ENCODE measurements at regions not wholly inside any gene's neighbourhood (a gene's known extent, or its start where the extent isn't known, plus 50 kb on each side); places are given as distances from the start of the nearest gene placed in this dataset.
A peak's percentile ranks its signal among the peaks of the same experiment; 100 is the strongest.

GRCh38 chr15:38862099-38862498 is 297.5 kb upstream of the RASGRP1 start:
- ATAC-seq, result no peak

DNA sequence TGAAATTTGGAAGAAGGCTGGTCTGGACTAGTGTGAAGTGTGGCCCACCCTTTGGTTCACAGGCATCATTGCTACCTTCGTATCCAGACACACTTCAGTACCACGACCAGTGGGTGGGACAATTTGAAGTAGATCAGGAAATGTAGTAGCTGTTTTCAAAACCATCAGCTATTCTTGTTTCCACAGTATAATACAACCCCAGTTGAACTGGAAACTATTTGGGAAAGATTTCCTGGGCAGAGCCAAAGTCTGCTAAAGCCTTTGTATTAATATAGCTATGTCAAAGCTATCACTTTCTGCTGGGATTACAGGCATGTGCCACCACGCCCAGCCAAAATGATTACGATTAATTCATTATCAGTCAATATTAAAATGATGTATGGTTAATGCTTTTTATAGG is 298.8 kb upstream of the RASGRP1 start:
- ATAC-seq, result no peak

GRCh38 chr15:38864122-38864521 is 299.5 kb upstream of the RASGRP1 start:
- no peak for ATAC-seq

GRCh38 chr15:38864827-38865581 is 300.4 kb upstream of the RASGRP1 start:
- no peak for ATAC-seq

DNA sequence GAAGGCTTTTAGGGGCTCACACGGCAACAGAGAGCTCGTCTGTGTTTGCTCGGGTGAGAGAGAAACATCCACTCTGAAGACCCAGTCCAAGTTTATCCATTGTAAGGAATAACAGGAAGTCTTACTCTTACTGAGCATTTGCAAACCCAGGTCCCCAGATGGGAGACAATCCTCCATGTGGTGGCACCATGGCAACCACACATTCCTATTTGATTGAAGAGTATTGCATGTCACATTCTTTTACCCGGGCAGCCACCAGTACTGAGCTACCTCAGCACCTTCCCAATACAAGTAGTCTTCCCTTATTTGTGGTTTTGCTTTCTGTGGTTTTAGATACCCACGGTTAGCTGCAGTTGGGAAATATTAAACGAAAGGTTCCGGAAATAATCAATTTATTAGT is 302.9 kb upstream of the RASGRP1 start:
- no peak for ATAC-seq

GRCh38 chr15:38868326-38869114 is 303.9 kb upstream of the RASGRP1 start:
- ATAC-seq, result peak; percentile 35

GRCh38 chr15:38871638-38872037 is 307.0 kb upstream of the RASGRP1 start:
- ATAC-seq, result no peak

GRCh38 chr15:38872732-38873131 is 308.1 kb upstream of the RASGRP1 start:
- no peak for ATAC-seq

DNA sequence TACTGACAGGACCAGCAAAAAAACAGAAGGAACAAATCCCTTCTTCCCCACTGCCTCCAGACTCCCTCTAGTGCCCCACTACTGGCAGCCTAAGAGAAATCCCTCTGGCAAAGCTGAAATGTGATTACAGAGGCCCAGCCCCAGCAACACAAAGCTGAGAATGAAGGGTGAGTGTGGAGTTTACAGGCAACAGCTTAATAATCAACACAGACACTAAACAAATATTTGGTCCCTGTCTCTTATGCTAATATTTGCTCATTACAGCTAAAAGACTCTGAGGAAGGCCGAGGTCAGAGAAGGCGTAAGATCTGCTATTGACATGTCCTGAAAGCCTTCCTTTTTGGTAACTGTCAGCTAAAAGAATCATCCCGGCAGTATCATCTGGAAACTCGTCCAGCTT is 308.5 kb upstream of the RASGRP1 start:
- no peak for ATAC-seq

GRCh38 chr15:38874464-38874863 is 309.9 kb upstream of the RASGRP1 start:
- ATAC-seq, result peak; percentile 28

GRCh38 chr15:38876211-38876610 is 311.6 kb upstream of the RASGRP1 start:
- ATAC-seq, result no peak

DNA sequence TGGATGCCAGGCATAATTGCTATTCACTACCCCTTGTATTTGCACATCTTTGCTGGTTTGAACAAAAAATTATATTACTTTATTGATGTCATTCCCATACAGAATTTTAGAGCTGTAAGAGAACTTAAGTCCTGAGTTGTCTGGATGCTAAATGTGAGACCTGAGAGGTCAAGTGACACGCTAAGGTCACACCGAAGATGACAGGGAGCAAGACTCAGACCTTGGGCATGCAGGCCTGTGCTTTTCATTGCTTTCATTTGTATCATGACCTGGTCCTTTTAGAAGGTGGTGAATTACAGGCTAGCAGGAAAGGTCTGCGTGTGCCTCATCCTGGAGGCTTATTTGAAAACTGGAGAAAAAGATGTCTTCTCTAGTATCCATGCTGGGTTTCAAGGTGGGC is 312.0 kb upstream of the RASGRP1 start:
- ATAC-seq, result no peak

DNA sequence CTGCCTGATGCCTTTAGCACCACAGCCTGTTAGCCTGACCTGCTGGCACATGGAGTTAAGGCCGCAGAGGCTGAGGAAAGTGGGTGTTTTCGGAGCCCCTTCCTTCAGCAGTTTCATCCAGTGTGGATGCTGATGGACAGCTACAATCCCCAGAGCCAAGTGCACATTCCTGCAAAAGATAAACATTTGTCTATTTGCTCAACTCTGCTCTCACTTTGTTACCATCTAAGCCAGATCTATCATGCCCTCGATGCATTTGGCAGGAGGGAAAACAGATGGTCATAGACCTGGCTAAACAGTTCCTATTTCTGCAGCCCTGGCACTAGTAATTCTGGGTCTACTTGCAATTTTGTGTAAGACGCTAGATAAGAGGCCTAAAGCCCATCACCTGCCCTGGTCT is 312.9 kb upstream of the RASGRP1 start:
- ATAC-seq, result no peak

- ATAC-seq, result no peak
Measured at GRCh38 chr15:38878026-38878425, 313.4 kb upstream of the RASGRP1 start.

- ATAC-seq, result no peak
Measured at GRCh38 chr15:38878926-38879325, 314.3 kb upstream of the RASGRP1 start.

GRCh38 chr15:38879909-38880471 is 315.4 kb upstream of the RASGRP1 start:
- ATAC-seq, result no peak

DNA sequence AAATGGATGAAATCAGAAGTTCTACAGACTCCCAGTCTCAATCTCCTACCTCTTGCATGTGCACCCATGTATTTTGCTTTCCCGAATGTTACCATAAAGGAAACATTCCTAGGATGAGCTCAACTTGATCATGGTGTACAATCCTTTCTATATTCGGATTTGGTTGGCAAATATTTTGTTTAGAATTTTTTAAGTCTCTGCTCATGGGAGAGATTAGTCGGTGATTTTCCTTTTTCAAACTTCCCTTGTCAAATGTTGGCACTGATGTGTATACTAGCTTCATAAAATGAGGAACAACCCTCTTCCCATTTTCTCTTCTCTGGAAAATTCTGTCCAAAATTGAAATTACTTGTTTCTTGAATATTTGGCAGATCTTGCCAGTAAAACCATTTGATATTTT is 317.6 kb upstream of the RASGRP1 start:
- ATAC-seq, result no peak

- ATAC-seq, result no peak
Measured at GRCh38 chr15:38883987-38884386, 319.4 kb upstream of the RASGRP1 start.

DNA sequence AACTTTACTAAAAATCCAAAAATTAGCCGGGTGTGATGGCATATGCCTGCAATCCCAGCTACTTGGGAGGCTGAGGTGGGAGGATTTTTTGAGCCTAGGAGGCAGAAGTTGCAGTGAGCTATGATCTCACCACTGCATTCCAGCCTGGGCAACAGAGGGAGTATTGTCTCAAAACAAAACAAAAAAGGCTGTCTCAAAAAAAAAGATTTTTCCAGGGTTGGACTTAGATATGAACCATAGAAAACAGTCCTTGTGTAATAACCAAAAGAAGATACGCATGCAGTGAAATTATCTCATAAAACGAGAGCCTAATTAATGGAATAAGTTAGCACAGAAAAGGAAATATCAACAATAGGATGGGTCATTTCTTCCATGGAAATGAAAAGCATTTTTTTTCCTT is 320.4 kb upstream of the RASGRP1 start:
- ATAC-seq, result no peak

DNA sequence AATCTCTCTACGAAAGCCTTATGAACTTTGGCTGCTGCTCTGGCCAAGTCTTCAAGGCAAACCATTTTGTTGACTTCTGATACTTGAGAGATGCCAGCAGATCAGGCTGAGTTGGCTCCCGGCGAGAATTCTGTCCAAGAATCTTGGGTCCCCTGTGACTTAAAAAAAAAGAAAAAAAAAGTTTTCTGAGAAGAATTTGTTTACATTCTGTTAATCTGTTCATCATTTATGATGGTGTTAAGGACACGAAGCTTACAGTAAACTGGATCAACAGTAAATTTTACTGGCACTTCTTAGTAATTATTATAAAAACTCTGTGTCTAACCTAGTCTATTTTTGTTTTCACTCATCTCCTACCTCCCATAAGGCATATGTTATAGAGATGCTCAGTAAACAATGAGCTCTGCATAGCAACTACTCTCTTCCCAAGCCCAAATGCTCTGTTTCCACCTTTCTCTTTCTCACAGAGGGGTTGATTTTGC is 320.9 kb upstream of the RASGRP1 start:
- no peak for ATAC-seq

DNA sequence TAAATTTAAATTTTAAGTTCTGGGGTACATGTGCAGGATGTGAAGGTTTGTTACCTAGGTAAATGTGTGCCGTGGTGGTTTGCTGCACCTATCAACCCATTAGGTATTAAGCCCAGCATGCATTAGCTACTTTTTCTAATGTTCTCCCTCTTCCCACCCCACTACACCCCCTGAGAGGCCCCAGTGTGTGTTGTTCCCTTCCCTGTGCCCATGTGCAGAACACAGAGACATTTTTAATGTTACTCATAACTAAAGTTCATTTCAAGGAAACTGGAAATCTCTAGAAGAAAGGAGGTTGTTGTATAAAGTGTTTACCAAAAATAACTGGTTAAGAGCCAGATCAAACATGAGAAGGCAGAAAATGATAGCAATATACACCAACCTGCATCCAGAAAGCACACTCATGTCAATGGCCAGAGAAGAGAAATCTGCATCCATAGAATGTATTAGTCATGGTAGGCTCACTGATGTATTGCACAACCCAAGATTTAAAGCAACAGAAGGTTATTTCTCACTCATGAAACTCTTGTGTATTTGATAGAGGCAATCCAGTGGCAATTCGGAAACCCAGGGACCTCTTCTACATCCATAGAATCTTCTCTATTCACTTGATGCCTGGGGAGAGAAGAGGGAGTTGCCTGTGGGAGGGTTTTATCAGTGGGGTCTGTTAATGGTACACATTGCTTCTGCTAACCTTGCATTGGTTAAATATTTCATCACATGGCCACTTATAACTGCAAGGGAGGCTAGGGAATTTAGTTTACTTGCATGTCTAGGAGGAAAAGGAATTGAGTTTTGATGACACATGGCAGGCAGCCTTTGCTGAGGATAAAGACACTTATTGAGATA is 321.9 kb upstream of the RASGRP1 start:
- ATAC-seq, result peak; percentile 79

GRCh38 chr15:38888701-38889221 is 324.1 kb upstream of the RASGRP1 start:
- ATAC-seq, result no peak
